NCI-H460 (cell line): ENCODE measurements at regions not wholly inside any gene's neighbourhood (a gene's known extent, or its start where the extent isn't known, plus 50 kb on each side); places are given as distances from the start of the nearest gene placed in this dataset.

Experiments
- DNase-seq: peaks from one replicate; pipeline ENCODE4 v3.0.0-alpha.2; 2016; ENCODE audit warnings: low read depth; ENCODE audit errors: extremely low read depth

- no peak for DNase-seq
Measured at GRCh38 chr18:2376707-2377106, 194.6 kb downstream of the METTL4 start.

- DNase-seq, result no peak
Measured at GRCh38 chr18:2380101-2380500, 191.2 kb downstream of the METTL4 start.

- no peak for DNase-seq
Measured at GRCh38 chr18:2381539-2381938, 189.8 kb downstream of the METTL4 start.

- DNase-seq, result no peak
Measured at GRCh38 chr18:2387588-2387987, 183.7 kb downstream of the METTL4 start.

GRCh38 chr18:2390158-2390557 is 181.1 kb downstream of the METTL4 start:
- DNase-seq, result no peak

GRCh38 chr18:2391470-2391869 is 179.8 kb downstream of the METTL4 start:
- no peak for DNase-seq

- DNase-seq, result no peak
Measured at GRCh38 chr18:2392446-2392845, 178.9 kb downstream of the METTL4 start.

GRCh38 chr18:2394684-2395083 is 176.6 kb downstream of the METTL4 start:
- no peak for DNase-seq

GRCh38 chr18:2395427-2396161 is 175.7 kb downstream of the METTL4 start:
- DNase-seq, result no peak

- DNase-seq, result no peak
Measured at GRCh38 chr18:2396162-2396505, 175.2 kb downstream of the METTL4 start.

GRCh38 chr18:2400701-2401196 is 170.6 kb downstream of the METTL4 start:
- no peak for DNase-seq

GRCh38 chr18:2402084-2402483 is 169.2 kb downstream of the METTL4 start:
- no peak for DNase-seq

- no peak for DNase-seq
Measured at GRCh38 chr18:2406544-2406943, 164.8 kb downstream of the METTL4 start.

- no peak for DNase-seq
Measured at GRCh38 chr18:2407961-2408360, 163.3 kb downstream of the METTL4 start.

- no peak for DNase-seq
Measured at GRCh38 chr18:2409906-2410305, 161.4 kb downstream of the METTL4 start.

GRCh38 chr18:2410688-2411087 is 160.6 kb downstream of the METTL4 start:
- DNase-seq, result no peak

- DNase-seq, result no peak
Measured at GRCh38 chr18:2411381-2411960, 159.8 kb downstream of the METTL4 start.

GRCh38 chr18:2412281-2412680 is 159.0 kb downstream of the METTL4 start:
- no peak for DNase-seq

- no peak for DNase-seq
Measured at GRCh38 chr18:2412996-2413751, 158.1 kb downstream of the METTL4 start.

GRCh38 chr18:2414235-2414634 is 157.1 kb downstream of the METTL4 start:
- DNase-seq, result no peak

- DNase-seq, result no peak
Measured at GRCh38 chr18:2415656-2416055, 155.6 kb downstream of the METTL4 start.
